HFFc6 (cell line): ENCODE measurements at regions not wholly inside any gene's neighbourhood (a gene's known extent, or its start where the extent isn't known, plus 50 kb on each side); places are given as distances from the start of the nearest gene placed in this dataset.

Experiments used
- DNase-seq: peaks from one replicate; pipeline ENCODE4 v3.0.0-alpha.2; 2018
- H3K27ac Mint-ChIP-seq: 2 replicates; pipeline ENCODE4 v1.8.0; 2020; ENCODE audit warnings: mild to moderate bottlenecking, mixed read lengths
- H3K27me3 Mint-ChIP-seq: 2 replicates; pipeline ENCODE4 v1.8.0; 2021; ENCODE audit warnings: mild to moderate bottlenecking, moderate library complexity, mixed read lengths; ENCODE audit not compliant: insufficient read depth
- H3K36me3 Mint-ChIP-seq: 2 replicates; pipeline ENCODE4 v1.8.0; 2021; ENCODE audit warnings: low read depth, mixed read lengths
- H3K4me1 Mint-ChIP-seq: 2 replicates; pipeline ENCODE4 v1.8.0; 2020; ENCODE audit warnings: low read depth, mixed read lengths
- H3K4me3 Mint-ChIP-seq: 2 replicates; pipeline ENCODE4 v1.8.0; 2020; ENCODE audit warnings: mild to moderate bottlenecking, moderate library complexity, mixed read lengths
- H3K9me3 Mint-ChIP-seq: 2 replicates; pipeline ENCODE4 v1.8.0; 2020; ENCODE audit warnings: mild to moderate bottlenecking, mixed read lengths
- TF ChIP-seq, protein P1 (sequence below): fragments of 200-600 bp; sonication (generic); IDR thresholded peaks from 2 replicates; pipeline ENCODE4 v1.5.0; 2021; ENCODE audit warnings: antibody characterized with exemption, mild to moderate bottlenecking

DNA sequence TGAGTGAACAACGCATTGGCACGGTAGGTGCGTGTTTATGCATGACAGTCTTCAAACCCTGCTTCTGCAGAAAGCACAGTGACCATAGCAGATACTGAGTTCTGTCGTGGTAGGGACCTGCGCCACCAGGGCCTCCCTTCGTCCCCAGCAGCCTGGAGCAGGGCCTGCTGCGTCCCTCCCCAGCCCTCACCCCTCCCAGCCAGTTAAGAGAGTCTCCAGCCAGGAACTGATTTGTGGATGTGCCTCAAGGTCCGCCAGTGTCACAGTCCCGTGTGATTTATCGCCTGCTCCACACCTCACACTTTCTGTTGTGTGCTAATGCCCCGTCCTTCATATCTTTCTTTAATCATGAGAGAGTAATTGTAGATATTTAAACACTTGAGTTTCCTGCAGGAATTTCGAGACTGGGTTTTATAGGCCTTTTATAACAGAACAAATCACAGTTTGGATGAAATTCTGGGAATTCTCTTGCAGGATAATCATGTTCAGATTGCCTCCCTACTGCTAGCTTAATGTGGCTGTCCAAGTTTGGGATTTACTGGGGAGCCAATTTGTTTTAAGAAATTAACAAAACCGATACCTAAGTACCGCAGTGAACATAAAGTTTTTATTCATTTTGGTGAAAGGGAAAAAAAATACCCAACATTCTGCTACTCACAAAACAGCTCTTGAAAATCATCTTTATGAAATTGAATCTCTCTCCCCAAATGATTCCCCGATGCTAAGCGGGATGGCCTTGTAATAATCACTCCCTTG lies 438.6 kb downstream of the TSHZ3 start:
- no peak for DNase-seq
- H3K4me3 Mint-ChIP-seq: no peak overlapping the region
- no peaks in the 10 kb centered on the region; the same call in 1 of the 2 replicates for H3K9me3 Mint-ChIP-seq
- H3K4me1 Mint-ChIP-seq: no peaks in the 10 kb centered on the region
- no peak overlapping the region for H3K27ac Mint-ChIP-seq
- TF ChIP-seq, protein P1, sequence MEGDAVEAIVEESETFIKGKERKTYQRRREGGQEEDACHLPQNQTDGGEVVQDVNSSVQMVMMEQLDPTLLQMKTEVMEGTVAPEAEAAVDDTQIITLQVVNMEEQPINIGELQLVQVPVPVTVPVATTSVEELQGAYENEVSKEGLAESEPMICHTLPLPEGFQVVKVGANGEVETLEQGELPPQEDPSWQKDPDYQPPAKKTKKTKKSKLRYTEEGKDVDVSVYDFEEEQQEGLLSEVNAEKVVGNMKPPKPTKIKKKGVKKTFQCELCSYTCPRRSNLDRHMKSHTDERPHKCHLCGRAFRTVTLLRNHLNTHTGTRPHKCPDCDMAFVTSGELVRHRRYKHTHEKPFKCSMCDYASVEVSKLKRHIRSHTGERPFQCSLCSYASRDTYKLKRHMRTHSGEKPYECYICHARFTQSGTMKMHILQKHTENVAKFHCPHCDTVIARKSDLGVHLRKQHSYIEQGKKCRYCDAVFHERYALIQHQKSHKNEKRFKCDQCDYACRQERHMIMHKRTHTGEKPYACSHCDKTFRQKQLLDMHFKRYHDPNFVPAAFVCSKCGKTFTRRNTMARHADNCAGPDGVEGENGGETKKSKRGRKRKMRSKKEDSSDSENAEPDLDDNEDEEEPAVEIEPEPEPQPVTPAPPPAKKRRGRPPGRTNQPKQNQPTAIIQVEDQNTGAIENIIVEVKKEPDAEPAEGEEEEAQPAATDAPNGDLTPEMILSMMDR: no peak
- no peaks in the 10 kb centered on the region; the same call in none of the 2 replicates for H3K27me3 Mint-ChIP-seq
- no peaks in the 10 kb centered on the region; the same call in 1 of the 2 replicates for H3K36me3 Mint-ChIP-seq

DNA sequence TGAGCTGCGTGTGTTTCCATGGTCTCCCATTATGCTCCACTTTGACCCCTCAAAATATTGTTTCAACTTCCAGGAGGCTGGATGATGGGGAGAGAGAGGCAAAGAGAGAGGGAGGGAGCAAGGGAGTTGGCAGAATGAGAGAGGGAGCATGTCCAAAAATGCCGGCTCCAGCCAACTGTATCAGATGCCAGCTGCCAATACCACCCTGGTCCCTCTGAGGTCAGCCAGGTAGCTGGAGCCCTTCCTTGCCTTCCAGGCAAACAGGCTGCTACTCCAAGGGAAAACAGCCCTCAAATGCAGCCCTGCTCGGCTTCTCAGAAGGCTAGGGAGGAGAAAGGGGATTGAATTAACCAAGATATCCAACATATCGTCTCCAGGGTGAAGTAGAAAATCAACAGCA lies 440.0 kb downstream of the TSHZ3 start:
- Mint-ChIP-seq H3K4me3 (no peak overlapping the region), H3K4me1 (no peaks in the 10 kb centered on the region), H3K27me3 (no peaks in the 10 kb centered on the region; the same call in none of the 2 replicates), H3K36me3 (no peaks in the 10 kb centered on the region; the same call in 1 of the 2 replicates), H3K27ac (no peak overlapping the region), H3K9me3 (peaks cover 5% of the 10 kb centered on the region; the same call in 1 of the 2 replicates)
- no peak for DNase-seq
- TF ChIP-seq, protein P1: no peak

DNA sequence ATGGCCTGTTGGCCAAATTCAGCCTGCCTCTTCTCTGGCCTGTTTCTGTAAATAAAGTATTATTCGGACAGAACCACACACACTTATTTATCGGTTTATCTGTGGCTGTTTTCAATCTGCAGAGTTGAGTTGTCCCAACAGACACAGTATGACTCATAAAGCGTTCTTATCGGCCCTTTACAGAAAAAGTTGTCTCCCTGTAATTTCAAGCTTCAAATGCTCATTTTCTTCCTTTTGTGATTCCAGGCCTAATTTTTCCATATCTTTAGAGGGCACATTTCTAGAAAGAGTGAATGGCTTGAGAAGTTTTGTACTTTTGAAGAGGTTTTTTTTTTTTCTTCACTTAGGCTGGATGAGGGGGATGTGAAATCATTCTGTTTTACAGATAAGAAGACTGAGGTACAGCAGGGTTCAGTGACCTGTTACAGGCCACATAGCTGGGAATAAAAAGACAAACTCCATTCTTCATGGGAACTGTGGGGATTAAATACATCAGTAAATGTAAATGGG lies 440.9 kb downstream of the TSHZ3 start:
- TF ChIP-seq, protein P1: no peak
- H3K27ac Mint-ChIP-seq: no peak overlapping the region
- no peaks in the 10 kb centered on the region for H3K4me1 Mint-ChIP-seq
- H3K9me3 Mint-ChIP-seq: peaks cover 10% of the 10 kb centered on the region
- H3K4me3 Mint-ChIP-seq: no peak overlapping the region
- no peaks in the 10 kb centered on the region; the same call in none of the 2 replicates for H3K27me3 Mint-ChIP-seq
- DNase-seq: no peak
- H3K36me3 Mint-ChIP-seq: no peaks in the 10 kb centered on the region; the same call in 1 of the 2 replicates

DNA sequence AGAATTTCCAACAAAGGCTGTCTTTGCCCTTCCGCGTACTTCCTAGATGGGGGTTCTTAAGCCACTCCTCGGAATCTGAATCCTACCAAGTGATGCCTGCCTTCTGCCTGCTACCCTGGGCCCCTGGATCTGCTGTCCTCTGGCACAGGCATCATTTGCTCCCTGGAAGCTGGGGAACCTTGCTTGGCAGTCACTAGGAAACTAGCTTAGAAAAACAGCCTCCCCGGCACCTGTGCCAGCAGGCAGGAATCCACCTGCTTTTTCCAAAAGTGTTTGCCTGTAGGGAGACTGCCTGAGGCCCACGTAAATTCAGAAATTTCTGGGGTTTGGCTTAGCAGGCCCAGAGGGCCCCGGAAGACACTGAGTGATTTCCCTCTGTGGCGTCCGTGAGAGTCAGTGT lies 442.4 kb downstream of the TSHZ3 start:
- TF ChIP-seq, protein P1: no peak
- H3K27ac Mint-ChIP-seq: no peak overlapping the region
- H3K4me1 Mint-ChIP-seq: no peaks in the 10 kb centered on the region
- no peaks in the 10 kb centered on the region; the same call in 1 of the 2 replicates for H3K27me3 Mint-ChIP-seq
- H3K9me3 Mint-ChIP-seq: peaks cover 10% of the 10 kb centered on the region
- no peak overlapping the region for H3K4me3 Mint-ChIP-seq
- H3K36me3 Mint-ChIP-seq: no peaks in the 10 kb centered on the region; the same call in 1 of the 2 replicates
- no peak for DNase-seq

DNA sequence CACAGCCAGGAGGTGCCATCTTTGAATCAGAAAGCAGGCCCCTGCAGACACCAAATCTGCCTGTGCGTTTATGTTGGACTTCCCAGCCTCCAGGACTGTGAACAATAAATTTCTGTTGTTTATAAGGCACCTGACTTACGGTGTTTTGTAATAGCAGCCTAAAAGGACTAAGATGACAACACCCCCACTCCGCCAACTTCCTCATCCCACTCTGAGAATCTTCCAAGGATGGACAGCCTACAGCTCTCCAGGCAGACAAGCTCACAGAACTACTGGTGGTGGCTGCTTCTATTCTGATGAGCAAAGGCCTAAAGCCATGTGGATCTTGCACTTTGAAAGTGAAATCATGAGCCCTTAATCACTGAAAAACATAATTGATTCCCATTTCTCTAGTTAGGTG lies 449.2 kb downstream of the TSHZ3 start:
- Mint-ChIP-seq H3K4me1 (no peaks in the 10 kb centered on the region), H3K9me3 (peaks cover 37% of the 10 kb centered on the region), H3K4me3 (no peak overlapping the region), H3K36me3 (no peaks in the 10 kb centered on the region), H3K27ac (no peak overlapping the region), H3K27me3 (no peaks in the 10 kb centered on the region)
- DNase-seq: no peak
- TF ChIP-seq, protein P1: no peak
